ENCODE measurements at regions not wholly inside any gene's neighbourhood (a gene's known extent, or its start where the extent isn't known, plus 50 kb on each side); places are given as distances from the start of the nearest gene placed in this dataset.

DNA sequence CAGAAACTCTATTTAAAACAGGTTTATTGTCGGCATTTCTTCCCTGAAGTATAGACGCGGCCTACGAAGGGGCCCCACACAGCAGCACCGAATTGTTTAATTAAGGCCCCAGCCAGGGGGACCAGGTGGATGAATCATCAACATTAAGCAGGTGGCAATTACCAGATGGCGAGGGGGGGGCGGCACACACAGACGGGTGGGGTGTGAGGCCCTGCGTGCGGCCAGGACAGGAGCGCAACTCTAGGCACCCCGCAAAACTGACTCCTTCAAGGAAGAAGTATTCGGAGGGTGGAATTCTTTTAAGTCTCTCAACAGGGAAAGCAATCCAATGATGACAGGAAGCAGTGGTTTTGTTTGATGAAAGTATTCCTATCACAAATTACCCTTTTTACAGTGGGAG, 830.4 kb downstream of the GALR1 start:
- DNase-seq, result no peak

DNA sequence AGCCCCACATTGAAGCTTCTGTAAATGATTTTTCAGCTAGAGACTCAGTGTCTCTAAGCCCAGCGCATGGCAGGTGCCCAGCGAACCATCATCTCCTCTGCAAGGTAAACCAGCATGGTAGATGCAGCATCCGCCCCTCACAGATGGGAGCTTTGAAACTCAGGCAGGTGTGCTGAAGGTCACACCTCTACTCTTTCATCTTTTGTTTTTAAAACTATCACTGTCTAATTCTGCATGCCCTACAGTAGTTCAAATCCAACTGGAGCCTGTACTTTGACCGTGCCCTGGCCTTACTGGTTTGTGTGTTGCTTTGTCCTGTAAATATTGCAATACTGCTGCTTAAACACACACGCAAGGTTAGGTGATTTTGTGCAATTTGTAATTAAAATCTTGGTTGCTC, 831.1 kb downstream of the GALR1 start:
- no peak for DNase-seq

DNA sequence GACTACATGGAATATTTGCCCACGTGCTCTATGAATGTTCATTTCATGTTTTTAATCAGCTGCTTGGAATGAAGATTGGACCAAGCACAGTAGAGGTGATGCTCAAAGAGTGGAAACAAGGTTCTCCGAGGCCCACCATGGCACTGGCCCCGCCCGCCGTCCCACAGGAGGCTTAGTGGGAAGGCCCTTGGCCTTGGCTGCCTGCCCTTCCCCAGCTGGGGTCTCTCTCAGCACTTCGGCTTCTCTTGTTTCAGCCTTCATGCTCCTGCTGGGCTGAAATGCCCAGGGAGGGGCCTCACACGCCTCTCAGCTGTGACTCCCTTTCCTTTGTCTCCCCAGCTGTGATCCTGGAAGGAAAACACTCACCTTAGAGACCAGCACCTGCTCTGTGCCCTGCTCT, 833.2 kb downstream of the GALR1 start:
- peak; percentile 40 for DNase-seq

DNA sequence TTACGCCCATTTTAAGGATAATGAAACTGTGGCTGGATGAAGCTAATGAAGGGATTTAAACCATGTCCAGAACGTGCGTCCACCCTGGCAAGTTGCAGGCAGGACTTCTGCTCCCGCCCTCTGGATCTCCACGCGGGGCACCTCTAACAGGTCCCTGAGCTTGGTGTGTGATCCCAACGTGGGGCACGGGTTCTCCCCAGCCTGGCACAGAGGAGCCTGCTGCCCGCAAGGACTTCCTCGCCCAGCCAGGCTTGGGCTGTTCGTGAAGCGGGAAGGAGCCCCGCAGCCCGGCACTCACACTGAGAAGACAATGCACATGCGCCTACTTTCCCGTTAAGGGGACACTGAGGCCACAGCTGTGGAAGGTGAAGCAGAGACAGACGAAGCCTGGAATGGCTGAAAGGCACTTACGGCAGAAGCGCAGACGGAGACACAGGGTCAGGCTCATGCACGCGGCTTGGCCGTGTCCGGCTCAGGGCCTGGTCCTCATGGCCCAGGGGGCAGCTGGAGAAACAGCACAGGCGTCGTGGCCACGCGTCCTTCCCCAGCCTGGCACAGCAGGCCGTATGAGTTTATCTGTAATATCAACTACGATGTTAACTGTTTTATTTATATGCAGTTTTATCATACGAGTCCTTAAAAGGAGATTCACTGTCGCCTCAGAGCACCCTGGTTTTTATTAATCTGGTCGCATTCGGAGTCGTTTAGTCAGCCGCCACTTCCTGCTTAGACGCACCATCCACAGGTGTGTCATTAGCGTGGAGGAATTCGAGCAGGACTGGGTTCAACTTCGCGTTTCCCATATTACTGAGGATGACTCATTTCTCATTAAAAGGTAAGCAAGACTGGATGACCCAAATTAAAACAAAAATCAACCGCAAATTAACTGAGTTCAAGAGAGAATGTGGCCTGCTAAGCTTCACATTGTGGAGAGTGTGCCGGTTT, 835.9 kb downstream of the GALR1 start:
- no peak for DNase-seq

DNA sequence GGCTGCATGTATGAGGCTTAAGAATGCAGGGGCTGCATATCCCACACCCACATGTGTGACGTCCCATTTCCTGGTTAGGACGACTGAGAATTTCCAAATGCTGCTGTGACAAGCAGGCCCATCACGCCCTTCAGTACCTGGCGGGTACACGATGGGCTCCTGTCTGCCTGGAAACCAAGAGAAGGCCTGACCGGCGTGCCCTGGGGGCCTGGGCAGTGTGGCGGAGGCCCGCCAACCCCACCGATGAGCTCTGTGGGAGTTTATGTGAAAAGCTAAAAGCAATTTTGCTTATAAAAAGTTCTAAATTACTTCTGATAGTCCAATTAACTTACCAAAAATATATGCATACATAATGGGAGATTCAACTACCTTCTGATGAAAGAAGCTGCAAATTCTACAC, 837.3 kb downstream of the GALR1 start:
- DNase-seq, result no peak

DNA sequence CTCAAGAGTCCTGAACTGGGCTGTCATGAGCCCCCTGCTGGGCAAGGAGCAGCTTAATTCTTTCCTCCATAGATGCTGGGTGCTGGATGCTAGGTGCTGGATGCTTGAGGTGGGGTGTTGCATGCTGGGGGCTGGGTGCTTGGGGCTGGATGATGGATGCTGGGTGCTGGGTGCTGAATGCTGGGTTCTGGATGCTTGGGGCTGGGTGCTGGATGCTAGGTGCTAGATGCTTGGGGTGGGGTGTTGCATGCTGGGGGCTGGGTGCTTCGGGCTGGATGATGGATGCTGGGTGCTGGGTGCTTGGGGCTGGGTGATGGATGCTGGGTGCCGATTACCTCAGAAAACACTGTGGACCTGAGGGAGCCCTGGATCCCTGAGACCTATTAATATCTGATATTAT, 837.7 kb downstream of the GALR1 start:
- DNase-seq, result no peak

DNA sequence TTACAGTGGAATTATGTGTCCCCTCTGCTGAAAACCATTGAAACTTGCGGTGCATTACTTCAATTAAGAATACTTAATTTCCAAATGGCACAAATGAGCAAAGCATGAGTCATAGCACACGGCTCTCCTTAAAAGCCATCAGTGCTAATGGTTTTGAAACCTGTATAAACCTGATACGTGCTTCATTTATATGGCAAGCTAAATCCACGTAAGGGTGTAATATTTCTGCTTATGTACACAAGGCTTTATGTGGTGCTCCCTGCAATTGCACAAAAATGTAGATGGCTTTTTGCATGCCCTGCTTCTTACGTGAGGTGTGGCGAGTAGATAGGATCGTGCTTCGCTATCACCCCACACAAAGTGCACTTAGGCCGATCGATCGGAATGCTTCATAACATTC, 840.9 kb downstream of the GALR1 start:
- no peak for DNase-seq

DNA sequence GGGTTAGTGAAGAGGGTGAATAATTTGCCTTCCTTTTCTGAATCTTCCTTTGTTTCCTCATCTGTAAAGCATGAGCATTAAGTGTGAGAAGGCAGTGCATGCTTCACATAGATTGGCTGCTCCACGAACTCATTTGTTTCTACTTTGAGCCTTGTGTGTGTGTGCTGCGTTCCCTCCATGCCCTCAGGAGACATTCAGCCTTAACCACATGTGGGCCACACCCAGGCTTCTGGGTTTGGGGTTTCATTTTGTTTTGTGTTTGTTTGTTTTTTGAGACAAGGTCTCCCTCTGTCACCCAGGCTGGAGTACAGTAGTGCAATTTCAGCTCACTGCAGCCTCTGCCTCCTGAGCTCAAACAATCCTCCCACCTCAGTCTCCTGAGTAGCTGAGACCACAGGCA, 843.3 kb downstream of the GALR1 start:
- DNase-seq, result no peak

DNA sequence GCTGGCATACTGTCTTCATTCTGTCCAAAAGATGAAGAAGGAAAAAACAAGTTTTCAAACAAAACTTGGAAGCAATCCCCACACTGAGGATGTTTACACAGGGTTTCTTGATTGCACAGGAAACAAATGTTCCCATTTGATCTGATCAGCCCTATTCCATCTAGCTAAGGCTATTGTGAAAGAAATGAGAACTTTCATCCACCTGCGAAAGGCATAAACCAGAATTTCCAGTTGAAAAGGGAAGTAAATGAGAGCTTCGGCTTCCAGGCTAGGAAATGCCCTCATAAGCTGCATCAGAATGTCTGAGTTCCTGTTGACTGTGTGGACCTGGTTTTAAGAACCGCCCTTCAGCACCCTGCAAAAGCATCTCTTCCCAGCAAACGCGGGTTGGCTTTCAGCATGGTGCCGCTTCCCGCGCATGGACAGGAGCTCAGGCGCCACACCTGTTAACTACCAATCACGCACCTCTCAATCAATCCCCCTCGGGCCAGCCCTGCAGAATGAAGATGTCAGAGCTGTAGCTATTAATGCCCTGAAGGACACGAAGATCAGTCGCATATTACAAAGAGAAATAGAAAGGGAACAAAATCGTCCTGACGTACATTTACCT, 850.4 kb downstream of the GALR1 start:
- DNase-seq, result no peak

DNA sequence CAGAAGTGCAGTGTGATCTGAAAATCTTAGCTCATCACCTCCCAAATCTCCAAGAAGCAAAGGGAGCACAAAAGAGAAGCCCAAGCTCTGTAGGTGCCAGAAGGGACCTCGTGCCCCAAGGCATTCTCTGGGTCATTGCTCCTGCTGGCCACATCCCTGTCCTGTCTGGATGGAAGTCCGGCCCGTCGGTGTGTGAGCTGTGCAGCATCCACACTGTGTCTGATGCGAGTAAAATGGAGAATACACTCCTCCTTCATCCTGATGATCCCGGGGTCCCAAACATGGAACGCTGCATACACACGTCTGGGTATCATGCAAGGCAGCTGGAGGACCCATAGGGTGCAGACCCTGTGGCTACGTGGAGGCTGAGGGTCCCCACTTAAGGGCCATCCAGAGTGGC, 851.4 kb downstream of the GALR1 start:
- DNase-seq, result no peak

DNA sequence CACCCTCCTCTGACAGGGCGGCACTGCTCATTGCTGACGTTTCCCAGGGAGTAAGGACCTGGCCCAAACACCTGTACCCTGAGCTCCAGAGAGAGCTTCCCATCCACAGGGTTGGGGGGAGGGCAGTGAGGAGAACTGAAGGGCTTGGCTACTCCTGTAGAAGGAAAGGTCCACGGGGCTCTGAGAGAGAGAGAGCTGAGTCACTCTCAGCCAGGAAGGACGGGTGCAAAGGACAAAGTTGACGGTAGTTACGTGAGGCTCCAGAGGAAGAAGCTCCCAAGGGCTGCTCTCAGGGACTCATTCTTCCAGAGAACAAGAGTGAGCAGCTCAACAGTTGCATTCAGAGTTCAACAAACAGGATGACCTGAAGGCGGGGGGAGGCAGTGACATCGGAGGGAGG, 852.5 kb downstream of the GALR1 start:
- DNase-seq, result no peak

DNA sequence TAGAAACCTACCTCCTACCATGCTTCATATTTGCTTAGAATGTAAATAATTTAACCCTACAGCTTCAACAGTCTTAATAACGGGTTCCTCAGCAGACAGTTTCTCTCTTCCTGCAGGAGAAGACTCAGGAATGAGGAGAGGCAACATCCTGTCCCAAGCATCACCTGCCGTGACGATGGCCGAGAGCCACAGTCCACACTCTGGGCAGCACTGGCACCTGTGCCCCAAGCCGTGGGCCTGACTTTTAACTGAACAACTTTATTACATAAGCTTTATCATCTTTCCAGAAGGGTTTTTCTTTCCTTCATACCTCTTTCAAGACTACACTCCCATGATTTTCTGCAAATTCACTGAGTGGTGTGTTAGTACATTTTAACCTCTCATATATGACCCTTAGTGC, 856.0 kb downstream of the GALR1 start:
- no peak for DNase-seq

DNA sequence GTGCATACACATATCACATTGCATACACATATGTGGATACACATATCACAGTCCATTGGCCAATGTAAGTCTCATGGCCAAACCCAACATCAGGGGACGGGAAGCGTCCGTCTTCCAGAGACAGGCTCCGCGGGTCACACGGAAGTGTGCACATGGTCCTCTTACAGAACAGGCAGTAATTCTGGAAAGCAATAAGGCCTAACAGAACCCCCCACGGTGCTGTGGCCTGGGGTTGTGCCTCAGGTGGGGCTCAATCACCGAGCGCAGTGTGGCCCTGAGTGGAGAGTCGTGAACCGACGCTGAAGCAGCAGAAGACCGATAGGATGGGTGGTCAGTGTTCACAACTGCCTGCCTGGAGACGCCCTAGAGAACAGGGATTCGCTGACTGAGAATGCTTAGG, 857.3 kb downstream of the GALR1 start:
- DNase-seq, result no peak

DNA sequence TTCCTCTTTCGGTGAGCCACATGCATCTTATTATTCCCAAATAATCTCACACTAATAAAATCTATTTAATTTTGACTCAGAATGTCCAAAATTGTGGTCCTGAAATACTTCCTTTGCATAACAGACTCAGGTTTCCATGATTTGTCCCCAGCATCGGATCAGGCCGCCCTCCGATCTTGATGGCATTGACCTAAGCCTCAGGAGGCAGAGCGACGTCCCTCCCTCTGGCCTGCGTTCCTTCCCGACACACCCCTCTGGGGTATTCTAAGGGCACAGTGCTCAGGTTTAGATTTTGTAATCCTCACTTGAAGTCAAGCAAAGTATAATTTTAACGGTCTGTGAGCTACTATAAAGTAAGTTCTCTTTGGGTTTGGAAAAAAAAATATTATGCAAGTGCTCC, 857.7 kb downstream of the GALR1 start:
- no peak for DNase-seq

DNA sequence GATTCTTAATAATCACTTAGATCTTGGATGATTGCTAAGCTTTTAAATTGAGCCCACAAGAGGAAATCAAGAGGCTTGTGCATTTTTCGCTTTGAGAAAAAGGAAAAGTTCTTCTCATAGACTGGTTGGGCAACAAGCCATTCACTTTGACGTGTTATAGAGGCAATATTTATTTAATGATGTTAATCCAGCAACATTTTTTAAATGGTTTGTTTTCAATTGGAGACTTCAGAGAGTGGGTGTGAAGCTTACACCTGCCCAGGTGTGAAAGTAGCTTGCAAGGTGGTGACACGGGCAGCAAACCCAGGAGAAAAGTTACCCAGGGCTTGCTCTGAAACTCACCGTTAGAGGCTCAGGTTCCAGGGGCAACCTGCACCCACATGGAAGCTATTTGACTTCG, 858.9 kb downstream of the GALR1 start:
- no peak for DNase-seq

DNA sequence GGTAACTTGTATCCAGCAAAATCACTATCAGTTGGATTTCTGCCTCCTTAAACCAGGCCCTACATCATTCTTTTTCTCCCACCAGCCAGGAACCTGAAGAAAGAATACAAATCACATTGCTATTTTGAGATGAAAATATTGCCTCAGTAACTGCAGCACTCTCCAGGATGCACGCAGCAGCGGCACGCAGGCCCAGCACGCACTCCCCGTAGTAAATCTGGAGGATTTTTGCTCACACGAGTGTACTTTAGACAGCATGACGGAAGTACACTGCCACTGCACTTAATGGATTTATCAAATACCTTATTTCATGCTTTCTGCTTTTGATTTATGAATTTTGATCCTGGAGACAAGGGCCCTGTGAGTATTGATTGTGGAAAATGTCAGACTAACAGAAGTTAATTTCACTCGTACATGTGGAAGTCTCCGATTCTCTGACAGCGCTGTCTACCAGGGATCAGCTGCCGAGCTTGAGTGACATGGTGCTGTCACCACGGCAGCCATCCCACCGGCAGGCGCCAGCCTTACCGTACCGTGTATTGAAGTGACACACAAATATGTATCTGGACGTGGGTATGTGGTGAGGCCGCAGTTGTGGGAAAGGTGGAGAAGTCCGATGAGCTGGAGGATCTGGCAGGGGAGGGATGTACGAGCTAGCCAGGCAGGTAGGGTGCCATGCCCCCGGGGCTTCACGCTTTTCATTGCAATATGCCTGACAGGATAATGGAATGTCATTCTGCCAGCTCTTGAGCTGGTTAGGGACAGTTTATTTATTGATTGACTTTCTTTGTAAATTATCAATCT, 863.7 kb downstream of the GALR1 start:
- DNase-seq, result no peak

DNA sequence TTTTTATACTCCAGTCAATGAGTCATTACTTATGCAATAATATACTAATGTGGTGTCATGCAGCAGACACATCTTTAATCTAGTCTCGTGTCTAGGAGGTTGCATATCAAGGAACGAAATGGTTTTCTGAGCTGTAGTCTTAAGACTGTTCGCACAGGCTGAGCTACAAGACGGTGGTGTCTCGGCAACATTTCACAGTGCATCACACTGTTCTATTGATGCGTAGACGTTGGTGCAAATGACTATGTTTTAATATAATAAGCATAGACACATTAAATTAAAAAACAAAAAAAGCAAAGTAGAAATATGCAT, 864.2 kb downstream of the GALR1 start:
- no peak for DNase-seq

DNA sequence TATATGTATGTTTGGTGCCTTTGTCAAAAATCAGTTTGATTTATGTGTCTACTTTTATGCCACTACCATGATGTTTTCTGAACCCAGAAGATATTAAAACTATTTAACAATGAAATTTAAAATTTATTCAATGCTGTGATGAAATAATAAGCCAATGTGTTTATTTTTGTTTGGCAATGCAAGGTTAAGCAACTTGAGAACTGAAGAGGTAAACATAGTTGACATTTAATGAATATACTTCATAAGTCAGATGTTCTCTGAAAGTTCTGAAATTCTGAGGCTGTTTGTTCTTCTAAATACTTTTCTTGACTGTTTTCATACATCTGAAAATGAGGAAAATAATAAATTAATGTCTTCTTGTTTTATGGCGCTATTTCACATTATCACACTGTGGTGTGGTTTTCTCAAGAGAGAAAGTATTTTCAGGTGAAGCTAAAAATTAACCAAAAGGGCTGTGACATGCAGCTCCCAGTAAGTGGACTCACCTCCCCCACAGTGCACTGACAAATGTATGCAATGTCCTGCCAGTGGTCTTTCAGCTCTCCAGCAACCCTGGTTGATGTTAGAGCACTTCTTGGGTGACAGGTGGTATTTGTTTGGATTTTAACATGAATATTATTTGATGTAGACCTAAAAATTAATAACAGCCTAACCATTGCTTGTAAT, 863.6 kb upstream of the SALL3 start:
- no peak for DNase-seq

DNA sequence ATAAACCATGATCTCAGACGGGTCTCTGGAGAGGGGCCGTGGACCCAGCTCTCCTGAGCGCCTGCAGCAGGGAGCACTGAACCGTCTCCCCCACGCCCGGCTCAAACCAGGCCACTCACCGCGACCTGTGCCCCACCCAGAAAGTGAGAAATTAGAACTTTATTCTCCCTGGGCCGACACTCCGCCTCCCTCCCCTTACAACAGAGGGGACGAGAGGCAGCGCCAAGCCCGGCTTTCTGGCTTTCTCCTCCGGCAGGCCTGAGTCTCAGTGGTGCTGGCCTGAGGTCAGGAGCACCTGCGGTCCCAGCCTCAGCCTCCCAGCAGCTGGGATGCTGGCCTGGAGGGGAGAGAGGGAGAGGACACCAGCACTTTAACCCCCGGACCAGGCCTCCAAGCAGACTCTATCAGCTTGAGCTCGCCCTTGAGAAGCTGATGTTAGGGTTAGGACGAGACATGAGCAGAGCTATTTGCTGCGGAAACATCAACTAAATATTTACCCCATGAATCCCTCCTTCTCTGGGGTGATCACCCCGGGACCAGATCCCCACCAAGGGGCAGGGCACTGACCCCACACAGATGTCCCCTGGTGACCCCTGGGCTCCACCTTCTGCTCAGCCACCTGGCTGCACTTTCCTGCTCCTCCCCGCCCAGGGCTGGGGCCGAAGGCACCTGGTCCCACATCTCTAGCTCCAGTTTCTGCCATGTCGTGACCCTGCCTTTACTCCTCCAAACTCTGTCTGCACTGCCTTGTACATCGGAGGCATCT, 856.3 kb upstream of the SALL3 start:
- DNase-seq, result no peak

DNA sequence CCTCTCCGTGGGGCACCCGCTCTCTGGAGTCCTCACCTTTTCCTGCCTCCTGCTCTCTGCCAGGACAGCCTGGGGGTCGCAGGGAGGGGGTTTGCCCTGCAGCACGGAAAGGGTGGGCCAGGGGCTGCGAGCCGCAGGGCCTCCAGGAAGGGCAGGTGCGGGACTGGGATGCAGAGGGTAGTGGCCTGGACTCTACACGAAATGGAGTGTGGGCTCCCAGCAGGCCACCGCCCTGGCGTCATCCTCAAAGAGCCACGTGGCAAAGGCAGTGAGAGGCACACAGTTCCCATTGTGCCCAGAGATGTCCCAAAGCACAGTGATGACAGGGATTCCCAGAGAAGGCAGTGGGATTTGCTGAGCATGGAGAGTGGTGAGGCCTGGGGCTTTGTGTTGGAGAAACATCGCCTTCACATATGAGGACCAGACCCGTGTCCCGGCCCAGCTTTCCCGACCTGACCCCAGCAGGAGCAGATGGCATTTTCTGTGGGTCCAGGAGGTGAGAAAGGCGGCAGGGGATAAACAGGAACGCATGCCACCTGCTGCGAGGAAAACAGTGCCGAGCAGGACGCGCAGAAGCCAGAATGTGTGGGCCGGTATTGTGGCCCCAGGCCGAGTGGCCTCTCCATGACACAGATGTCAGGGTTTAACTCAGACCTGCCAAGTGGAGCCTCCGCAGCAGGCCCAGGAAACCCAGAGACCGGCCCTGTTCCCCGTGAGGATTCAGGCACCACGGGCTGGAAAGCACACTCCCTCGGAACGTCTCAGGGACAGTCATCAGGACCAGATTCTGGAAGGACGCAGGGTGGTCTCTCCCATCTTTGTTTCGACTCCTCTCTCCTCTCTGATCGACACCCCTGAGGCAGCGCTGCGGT, 855.5 kb upstream of the SALL3 start:
- no peak for DNase-seq

DNA sequence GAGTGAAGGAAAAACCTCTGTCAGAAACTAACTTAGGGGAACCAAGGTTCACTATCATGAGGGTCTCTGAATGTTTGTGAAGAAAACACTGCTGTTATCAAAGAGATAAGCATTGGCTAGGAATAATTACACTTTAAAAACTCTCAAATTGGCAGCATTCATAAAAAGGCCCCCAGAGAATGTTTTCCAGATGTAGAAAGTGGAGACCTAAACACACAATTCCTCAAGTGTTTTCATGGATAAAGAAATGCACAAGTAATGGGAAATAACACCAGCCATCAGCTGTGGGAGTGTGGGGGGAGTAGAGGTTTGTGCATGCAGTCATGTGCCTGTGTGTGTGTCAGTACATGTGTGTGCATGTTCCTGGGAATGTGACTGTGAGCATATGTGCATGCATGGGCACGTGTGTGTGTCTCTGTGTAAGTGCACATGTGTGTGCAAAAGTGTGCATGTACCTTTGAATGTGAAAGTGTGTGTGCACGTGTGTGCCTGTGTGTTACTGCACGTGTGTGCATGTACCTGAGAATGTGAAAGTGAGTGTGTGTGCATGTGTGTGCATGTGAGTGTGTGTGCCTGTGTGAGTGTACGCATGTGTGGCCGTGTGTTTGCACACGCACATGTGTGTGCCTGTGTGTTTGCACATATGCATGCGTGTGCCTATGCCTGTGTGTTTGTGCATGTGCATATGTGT, 854.3 kb upstream of the SALL3 start:
- no peak for DNase-seq

Data from NCI-H510A (cell line).